RWPE2 (cell line): ENCODE measurements at regions not wholly inside any gene's neighbourhood (a gene's known extent, or its start where the extent isn't known, plus 50 kb on each side); places are given as distances from the start of the nearest gene placed in this dataset.

Experiments used
- ATAC-seq: fragments of 200-7000 bp; cut with Tn5 transposase; 3 replicates; pipeline ENCODE4 v1.9.1; 2021; ENCODE audit warnings: low read depth
- DNase-seq: peaks from one replicate; pipeline ENCODE4 v3.0.0-alpha.2; 2020; ENCODE audit warnings: low spot score
- H3K27ac ChIP-seq: fragments of 450-650 bp; 2 replicates; pipeline ENCODE4 v1.5.1; 2017; ENCODE audit warnings: mild to moderate bottlenecking; ENCODE audit not compliant: poor library complexity, severe bottlenecking
- H3K27me3 ChIP-seq: fragments of 250-450 bp; sonication (Bioruptor Pico); 2 replicates; pipeline ENCODE4 v1.5.1; 2021; ENCODE audit warnings: mild to moderate bottlenecking, moderate library complexity; ENCODE audit not compliant: insufficient read depth, poor library complexity, severe bottlenecking
- H3K36me3 ChIP-seq: fragments of 250-450 bp; sonication (Bioruptor Pico); 2 replicates; pipeline ENCODE4 v1.5.1; 2020; ENCODE audit warnings: low read depth, mild to moderate bottlenecking, moderate library complexity
- H3K4me1 ChIP-seq: fragments of 250-450 bp; sonication (Bioruptor Pico); 2 replicates; pipeline ENCODE4 v1.5.1; 2021; ENCODE audit warnings: mild to moderate bottlenecking, moderate library complexity; ENCODE audit not compliant: insufficient read depth, poor library complexity, severe bottlenecking
- H3K4me3 ChIP-seq: fragments of 250-450 bp; sonication (Bioruptor Pico); 2 replicates; pipeline ENCODE4 v1.5.1; 2021; ENCODE audit warnings: mild to moderate bottlenecking, moderate library complexity; ENCODE audit not compliant: severe bottlenecking
- H3K9me3 ChIP-seq: fragments of 250-450 bp; sonication (Bioruptor Pico); 2 replicates; pipeline ENCODE4 v1.5.1; 2021; ENCODE audit warnings: mild to moderate bottlenecking, moderate library complexity; ENCODE audit not compliant: severe bottlenecking
- TF ChIP-seq, protein P1 (sequence below): fragments of 450-650 bp; IDR thresholded peaks from one replicate; pipeline ENCODE4 v1.5.1; 2017; ENCODE audit warnings: mild to moderate bottlenecking, moderate library complexity; ENCODE audit not compliant: poor library complexity, severe bottlenecking

DNA sequence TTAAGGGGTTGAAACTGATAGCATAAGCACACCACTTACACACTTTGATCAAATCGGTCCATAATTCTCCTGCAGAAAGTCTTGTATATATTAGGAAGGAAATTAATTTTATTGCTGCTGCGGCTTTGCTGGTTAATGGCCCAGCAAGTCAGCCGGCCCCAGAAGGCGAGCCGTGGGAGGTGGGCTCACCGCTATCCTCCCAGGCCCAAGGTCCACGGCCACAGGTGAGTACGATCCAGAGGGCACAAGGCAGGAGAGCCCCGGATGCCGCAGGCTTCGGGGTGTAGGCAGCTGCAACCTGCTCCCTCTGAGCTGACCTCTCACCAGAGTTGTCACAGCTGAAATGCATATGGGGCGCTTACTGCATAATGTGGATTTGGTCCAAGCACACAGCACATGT lies 165.7 kb downstream of the TBX5 start:
- Histone ChIP-seq H3K36me3 (no peaks in the 10 kb centered on the region), H3K27me3 (no peaks in the 10 kb centered on the region), H3K27ac (no peak overlapping the region), H3K4me3 (no peak overlapping the region), H3K9me3 (no peaks in the 10 kb centered on the region), H3K4me1 (no peaks in the 10 kb centered on the region)
- DNase-seq (no peak), ATAC-seq (no peak)
- TF ChIP-seq, protein P1, sequence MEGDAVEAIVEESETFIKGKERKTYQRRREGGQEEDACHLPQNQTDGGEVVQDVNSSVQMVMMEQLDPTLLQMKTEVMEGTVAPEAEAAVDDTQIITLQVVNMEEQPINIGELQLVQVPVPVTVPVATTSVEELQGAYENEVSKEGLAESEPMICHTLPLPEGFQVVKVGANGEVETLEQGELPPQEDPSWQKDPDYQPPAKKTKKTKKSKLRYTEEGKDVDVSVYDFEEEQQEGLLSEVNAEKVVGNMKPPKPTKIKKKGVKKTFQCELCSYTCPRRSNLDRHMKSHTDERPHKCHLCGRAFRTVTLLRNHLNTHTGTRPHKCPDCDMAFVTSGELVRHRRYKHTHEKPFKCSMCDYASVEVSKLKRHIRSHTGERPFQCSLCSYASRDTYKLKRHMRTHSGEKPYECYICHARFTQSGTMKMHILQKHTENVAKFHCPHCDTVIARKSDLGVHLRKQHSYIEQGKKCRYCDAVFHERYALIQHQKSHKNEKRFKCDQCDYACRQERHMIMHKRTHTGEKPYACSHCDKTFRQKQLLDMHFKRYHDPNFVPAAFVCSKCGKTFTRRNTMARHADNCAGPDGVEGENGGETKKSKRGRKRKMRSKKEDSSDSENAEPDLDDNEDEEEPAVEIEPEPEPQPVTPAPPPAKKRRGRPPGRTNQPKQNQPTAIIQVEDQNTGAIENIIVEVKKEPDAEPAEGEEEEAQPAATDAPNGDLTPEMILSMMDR, result no peak

DNA sequence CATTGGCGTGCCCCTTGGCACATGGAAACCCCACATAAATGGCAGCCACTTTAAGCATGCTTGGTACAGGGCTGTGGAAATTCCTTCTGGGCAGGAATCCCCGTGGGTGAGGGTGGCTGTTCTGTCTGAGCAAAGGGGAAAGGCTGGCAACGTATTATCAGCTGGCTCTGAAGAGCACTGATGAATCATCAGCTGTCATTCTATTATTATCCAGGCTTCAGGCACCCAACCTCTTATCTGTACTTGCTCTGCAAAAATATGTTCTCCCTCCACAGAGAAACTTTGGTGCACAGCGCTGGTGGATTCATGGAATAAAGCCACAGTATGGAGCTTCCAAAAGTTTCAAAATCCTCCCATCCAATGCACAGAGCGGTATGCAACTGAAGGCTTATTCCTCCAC lies 167.1 kb downstream of the TBX5 start:
- TF ChIP-seq, protein P1, result no peak
- no peak overlapping the region for H3K4me3 ChIP-seq
- DNase-seq (no peak), ATAC-seq (no peak)
- H3K4me1 ChIP-seq, result no peaks in the 10 kb centered on the region
- no peaks in the 10 kb centered on the region for H3K27me3 ChIP-seq
- no peak overlapping the region for H3K27ac ChIP-seq
- H3K36me3 ChIP-seq, result no peaks in the 10 kb centered on the region
- no peaks in the 10 kb centered on the region for H3K9me3 ChIP-seq

DNA sequence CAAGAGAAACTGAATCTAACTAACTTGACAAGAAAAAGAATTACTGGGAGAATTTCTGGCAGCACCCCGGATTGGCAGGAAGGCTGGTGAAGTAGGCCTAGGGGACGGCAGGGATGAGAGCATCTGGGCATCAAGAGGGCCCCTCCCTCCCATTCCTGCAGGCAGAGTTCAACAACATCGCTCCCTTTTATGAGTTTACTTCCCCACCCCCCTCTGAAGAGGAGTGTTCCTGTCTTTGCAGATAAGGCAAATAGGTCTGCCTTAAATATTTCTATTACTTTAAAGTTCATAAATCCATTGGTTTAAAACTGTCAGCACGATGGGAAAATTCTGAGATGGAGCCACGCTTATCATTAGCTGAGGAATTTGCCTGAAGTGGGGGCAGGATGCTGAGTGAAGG lies 168.7 kb downstream of the TBX5 start:
- H3K9me3 ChIP-seq, result no peaks in the 10 kb centered on the region
- H3K27ac ChIP-seq, result no peak overlapping the region
- H3K4me1 ChIP-seq, result no peaks in the 10 kb centered on the region
- no peaks in the 10 kb centered on the region for H3K27me3 ChIP-seq
- DNase-seq, result no peak
- ATAC-seq, result no peak
- TF ChIP-seq, protein P1, result no peak
- H3K36me3 ChIP-seq, result no peaks in the 10 kb centered on the region
- no peak overlapping the region for H3K4me3 ChIP-seq

DNA sequence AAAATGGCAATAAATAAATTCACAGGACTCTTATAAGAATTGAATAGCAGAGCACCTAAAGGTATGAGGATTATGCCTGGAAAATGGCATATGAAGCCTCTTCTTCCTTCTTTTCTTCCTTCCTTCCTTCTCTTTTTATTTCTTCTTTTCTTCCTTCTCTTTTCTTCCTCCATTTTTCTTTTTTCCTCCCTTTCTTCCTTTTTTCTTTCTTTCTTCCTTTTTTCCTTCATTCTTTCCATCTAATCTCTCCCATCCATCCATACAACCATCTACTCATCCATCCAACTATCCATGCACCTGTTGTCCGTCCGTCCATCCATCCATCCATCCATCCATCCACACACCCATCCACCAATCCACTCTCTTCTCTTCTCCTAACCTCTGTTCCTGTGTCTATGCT lies 173.8 kb downstream of the TBX5 start:
- TF ChIP-seq, protein P1, result no peak
- Histone ChIP-seq H3K4me1 (no peaks in the 10 kb centered on the region), H3K4me3 (no peak overlapping the region), H3K36me3 (no peaks in the 10 kb centered on the region), H3K27ac (no peak overlapping the region), H3K9me3 (no peaks in the 10 kb centered on the region), H3K27me3 (no peaks in the 10 kb centered on the region)
- ATAC-seq, result no peak
- DNase-seq, result no peak

DNA sequence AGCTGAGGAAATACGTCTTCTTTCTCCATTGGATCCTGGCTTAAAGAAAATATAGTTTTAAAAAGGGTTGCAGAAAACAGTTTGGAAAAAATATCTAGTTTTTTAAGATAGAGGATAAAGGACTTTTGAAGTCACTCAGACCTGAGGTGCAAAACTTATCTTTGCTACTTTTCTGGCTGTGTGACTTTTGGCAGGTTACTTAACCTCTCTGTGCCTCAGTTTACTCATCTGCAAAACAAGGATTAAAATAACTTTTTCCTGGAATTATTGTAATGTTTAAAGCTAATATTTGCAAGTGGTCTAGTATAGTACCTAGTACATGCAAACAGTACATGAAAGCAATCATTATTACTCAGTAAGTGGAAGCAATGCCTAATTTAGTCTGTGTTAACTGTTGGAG lies 176.8 kb downstream of the TBX5 start:
- Histone ChIP-seq H3K4me3 (no peak overlapping the region), H3K27ac (no peak overlapping the region), H3K9me3 (no peaks in the 10 kb centered on the region), H3K36me3 (no peaks in the 10 kb centered on the region), H3K4me1 (no peaks in the 10 kb centered on the region), H3K27me3 (peaks cover 12% of the 10 kb centered on the region)
- ATAC-seq (no peak), DNase-seq (no peak)
- TF ChIP-seq, protein P1, result no peak
